ENCODE measurements at regions not wholly inside any gene's neighbourhood (a gene's known extent, or its start where the extent isn't known, plus 50 kb on each side); places are given as distances from the start of the nearest gene placed in this dataset.

- Histone ChIP-seq H3K4me3 (no peak overlapping the region), H3K4me1 (no peaks in the 10 kb centered on the region), H3K36me3 (ENCODE audit: low read depth, missing control alignments) (no peaks in the 10 kb centered on the region), H3K27me3 (no peaks in the 10 kb centered on the region), H3K27ac (no peak overlapping the region), H3K9me3 (no peaks in the 10 kb centered on the region)
- no peak for DNase-seq
- 90 to 93% methylated on average over 1 of the region's 1 CpG for WGBS, 2 donors
- intact Hi-C loops (cut with DNase I; ENCODE audit: low total_unique reads): no loop called here
- no peak for TF ChIP-seq CTCF (IDR thresholded peaks at IDR 0.05)
- no peak for TF ChIP-seq POLR2A (IDR thresholded peaks at IDR 0.05)
Observed at GRCh38 chr6:125552819-125553218, 196.6 kb upstream of the HEY2 start.

- WGBS, 2 donors: 78 to 81% methylated on average over 1 of the region's 1 CpG
- DNase-seq: no peak
- no peak for TF ChIP-seq POLR2A (IDR thresholded peaks at IDR 0.05)
- no peak for TF ChIP-seq CTCF (IDR thresholded peaks at IDR 0.05)
- no peak overlapping the region for H3K4me3 ChIP-seq
- H3K27ac ChIP-seq: no peak overlapping the region
- no peaks in the 10 kb centered on the region for H3K4me1 ChIP-seq
- no peaks in the 10 kb centered on the region for H3K27me3 ChIP-seq
- intact Hi-C loops (cut with DNase I; ENCODE audit: low total_unique reads): no loop called here
- no peaks in the 10 kb centered on the region for H3K36me3 ChIP-seq (ENCODE audit: low read depth, missing control alignments)
- H3K9me3 ChIP-seq: no peaks in the 10 kb centered on the region
Observed at GRCh38 chr6:125554456-125554855, 195.0 kb upstream of the HEY2 start.

GRCh38 chr6:125558241-125558843, 191.1 kb upstream of the HEY2 start:
- WGBS, 2 donors: 50 to 63% methylated on average over 7 of the region's 7 CpGs
- no peaks in the 10 kb centered on the region for H3K27me3 ChIP-seq
- no peak for TF ChIP-seq POLR2A (IDR thresholded peaks at IDR 0.05)
- no peak for TF ChIP-seq CTCF (IDR thresholded peaks at IDR 0.05)
- no peaks in the 10 kb centered on the region for H3K4me1 ChIP-seq
- no peak overlapping the region for H3K4me3 ChIP-seq
- no peak overlapping the region for H3K27ac ChIP-seq
- DNase-seq: no peak
- intact Hi-C loops (cut with DNase I; ENCODE audit: low total_unique reads): no loop called here
- no peaks in the 10 kb centered on the region for H3K9me3 ChIP-seq
- no peaks in the 10 kb centered on the region for H3K36me3 ChIP-seq (ENCODE audit: low read depth, missing control alignments)

- intact Hi-C loops (cut with DNase I; ENCODE audit: low total_unique reads): no loop called here
- Histone ChIP-seq H3K36me3 (ENCODE audit: low read depth, missing control alignments) (no peaks in the 10 kb centered on the region), H3K27me3 (no peaks in the 10 kb centered on the region), H3K4me3 (no peak overlapping the region), H3K4me1 (no peaks in the 10 kb centered on the region), H3K9me3 (no peaks in the 10 kb centered on the region), H3K27ac (no peak overlapping the region)
- no peak for DNase-seq
- TF ChIP-seq POLR2A (IDR thresholded peaks at IDR 0.05) (no peak), CTCF (IDR thresholded peaks at IDR 0.05) (no peak)
- WGBS, 2 donors: 73 to 75% methylated on average over 3 of the region's 3 CpGs
Observed at GRCh38 chr6:125558907-125559306, 190.5 kb upstream of the HEY2 start.

GRCh38 chr6:125562156-125562555, 187.3 kb upstream of the HEY2 start:
- H3K27me3 ChIP-seq: no peaks in the 10 kb centered on the region
- H3K36me3 ChIP-seq (ENCODE audit: low read depth, missing control alignments): no peaks in the 10 kb centered on the region
- intact Hi-C loops (cut with DNase I; ENCODE audit: low total_unique reads): no loop called here
- no peaks in the 10 kb centered on the region for H3K4me1 ChIP-seq
- DNase-seq: no peak
- no peak overlapping the region for H3K4me3 ChIP-seq
- no peaks in the 10 kb centered on the region for H3K9me3 ChIP-seq
- H3K27ac ChIP-seq: no peak overlapping the region
- WGBS, 2 donors: 92 to 100% methylated on average over 1 of the region's 1 CpG
- no peak for TF ChIP-seq POLR2A (IDR thresholded peaks at IDR 0.05)
- no peak for TF ChIP-seq CTCF (IDR thresholded peaks at IDR 0.05)
